Stimulated activated CD8-positive, alpha-beta memory T cell treated with anti-CD3 and anti-CD28 coated beads, Interleukin-12 subunit alpha, Interleukin-12 subunit beta, amount 100 ng/mL, for 4 hours (primary cell): ENCODE measurements at regions not wholly inside any gene's neighbourhood (a gene's known extent, or its start where the extent isn't known, plus 50 kb on each side); places are given as distances from the start of the nearest gene placed in this dataset.

Experiments used
- DNase-seq: peaks from one replicate; pipeline ENCODE4 v3.0.0-alpha.2; 2020; ENCODE audit warnings: low read depth

DNA sequence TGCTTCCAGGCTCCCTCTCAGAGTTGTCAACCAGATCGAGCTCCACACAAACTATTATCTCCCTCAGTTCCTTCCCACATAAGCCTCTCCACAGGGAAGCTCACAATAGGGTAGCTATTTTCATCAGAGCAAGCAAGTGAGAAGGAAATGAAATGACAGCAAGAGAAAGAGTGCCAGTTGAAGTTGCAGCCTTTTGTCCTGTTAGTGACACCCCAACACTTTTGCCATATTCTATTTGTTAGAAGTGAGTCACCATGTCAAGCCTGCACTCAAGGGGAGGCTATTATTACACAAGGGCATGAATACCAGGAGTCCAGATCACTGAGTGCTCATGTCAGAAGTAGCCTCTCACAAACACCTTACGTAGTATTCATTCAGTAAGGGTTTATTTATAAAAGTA, 266.3 kb upstream of the NOCT start:
- no peak for DNase-seq

DNA sequence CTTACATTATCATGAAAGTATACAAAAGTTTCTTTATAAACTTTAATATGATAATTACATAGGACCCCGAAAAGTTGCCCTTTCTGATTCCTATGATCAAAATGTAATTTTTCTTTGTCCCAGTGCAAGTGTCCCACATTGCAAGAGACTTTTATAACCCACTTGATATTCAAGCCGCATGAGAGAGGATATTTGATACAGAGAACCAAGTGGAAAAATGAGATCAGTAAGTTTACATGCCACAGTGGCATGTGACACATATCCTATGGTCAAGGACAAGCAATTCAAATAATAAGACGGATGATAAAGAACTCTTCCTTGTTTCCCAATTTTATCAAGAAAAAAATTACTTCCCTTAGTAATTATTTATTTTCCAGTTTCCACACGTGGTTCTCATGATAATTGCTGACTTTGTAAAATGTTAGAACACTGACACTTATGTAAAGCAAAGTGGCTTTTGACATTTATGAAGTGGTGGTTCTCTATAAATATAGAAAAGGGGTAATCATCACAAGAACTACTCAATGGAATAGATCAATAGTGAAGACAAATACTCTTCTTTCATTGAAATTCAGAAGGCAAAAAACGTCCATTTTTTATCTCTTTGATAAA, 273.7 kb upstream of the NOCT start:
- no peak for DNase-seq

DNA sequence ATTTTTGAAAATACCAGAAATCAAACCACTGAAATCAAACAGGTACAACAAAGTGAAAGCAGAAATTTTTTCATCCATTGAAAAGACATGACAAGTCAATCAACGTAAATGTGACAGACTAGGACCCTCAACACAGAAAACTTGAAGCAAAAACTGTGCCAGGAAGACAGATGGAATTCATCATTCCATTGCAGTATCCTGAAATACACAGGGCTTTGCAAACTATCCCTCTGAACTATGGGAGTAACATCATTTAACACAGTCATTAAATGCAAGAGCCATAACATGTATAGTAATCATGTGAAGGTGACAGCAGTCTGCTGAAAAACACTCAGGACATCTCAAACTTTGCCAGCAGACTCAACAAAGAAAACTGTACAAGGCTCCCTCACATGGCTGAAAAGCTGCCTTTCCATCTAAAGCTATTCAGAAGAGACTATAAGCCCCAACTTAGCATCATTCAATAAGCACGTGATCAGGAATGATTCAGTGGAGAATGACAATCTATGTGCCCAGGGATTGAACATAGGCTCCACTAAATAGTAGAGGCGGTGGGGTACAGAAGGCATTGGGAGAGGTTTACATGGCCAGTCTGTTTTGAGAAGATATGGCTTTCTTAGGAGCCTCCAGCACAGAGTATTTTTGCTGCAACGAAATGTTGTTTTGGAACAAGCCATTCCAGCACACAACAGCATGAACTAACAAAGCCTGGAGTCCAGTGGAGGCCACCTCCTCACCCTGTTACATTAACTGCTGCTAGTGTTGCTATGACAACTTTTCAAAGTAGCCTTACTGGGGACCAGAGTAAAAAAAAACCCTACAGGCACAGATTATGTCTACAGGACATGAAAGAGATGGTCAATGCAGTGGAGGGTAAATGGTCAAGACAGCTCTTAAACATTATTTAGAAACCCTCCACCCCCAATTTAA, 274.5 kb upstream of the NOCT start:
- no peak for DNase-seq

DNA sequence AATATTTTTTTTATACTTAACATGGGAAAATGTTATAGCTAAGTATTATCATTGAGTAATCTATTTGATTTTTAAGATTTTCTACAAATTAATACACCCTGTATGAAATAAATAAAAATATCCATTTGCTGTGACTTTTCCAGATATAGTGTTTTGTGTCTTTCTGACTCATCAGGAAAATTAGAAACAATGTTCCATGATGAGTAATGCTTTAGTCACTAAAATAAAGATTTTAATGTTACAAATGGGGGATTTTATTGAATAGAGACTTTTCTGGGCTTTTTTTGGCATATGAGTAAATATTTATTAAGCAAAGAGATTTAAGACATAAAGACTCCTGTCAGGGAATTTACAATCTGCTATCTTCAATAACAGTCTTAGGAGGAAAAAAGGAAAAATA, 279.2 kb upstream of the NOCT start:
- DNase-seq = no peak

DNA sequence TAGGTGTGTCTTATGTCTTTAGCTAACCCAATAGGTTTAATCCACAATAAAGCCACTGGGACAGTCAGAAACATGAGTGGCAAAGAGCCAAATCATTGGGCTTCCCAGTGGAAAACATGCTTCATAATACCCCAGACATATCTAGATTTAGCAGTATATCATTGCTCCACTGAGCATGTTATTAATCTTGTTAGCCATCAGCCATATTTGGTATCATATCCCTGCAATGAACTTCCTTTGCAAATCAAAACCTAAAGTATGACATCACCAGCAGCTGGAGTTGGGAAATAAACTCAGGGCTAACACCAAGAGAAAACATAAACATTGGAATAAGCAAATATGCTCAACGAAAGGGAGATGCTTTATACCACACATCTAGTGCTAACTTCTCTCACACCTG, 280.8 kb upstream of the NOCT start:
- DNase-seq = no peak

DNA sequence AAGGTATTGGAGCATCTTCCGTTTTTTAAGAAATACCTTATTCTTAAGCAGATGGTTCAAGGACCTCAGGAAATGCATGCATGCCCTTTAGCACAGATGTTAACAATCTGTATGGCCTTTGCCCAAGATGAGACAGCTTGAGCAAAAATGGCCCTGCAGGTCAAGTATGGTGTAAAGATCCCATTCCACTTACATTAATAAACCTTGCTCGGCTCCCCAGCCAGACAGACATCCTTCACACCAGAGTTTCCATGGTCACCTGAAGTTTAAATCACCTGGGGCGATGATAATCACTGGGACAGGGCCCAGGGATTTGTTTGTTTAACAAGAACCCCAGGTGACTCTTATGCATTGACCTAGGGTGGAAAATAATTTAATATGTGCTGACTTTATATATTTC, 287.0 kb upstream of the NOCT start:
- DNase-seq = no peak

DNA sequence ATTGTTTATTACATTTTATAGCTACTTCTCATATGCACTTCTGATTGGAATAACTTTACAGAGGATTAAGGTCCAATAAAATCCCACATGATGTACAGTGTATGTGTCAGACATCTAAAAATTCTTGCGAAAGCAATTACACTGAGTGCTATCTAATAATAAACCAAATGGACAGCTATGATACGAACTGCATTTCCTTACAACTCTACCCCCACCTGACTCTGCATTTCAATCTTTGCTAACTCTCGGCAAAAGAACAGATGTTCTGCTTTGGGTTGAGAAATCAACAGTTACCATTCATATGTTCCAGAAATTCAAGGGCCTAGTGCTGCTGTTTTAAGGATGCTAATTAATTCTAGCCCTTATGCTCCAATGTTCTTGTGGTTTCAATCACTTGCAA, 287.9 kb upstream of the NOCT start:
- no peak for DNase-seq

DNA sequence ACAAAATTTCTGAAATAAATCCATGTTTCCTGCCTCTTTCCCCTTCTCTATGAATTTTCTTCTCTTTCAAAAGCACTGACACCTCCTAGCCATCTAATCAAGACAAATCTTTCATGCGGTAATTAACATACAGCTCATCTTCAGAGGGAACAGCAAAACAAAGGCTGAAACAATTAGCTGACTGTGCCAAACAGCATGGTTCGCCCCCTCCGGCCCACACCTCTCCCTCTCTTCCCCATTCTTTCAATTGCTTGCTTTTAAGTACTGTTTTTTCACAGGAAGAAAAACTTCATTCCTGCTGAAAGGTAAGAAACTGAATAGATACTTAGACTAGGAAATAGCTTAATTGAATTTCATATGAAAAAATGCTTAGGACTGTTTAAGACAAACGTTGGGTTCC, 291.1 kb upstream of the NOCT start:
- DNase-seq = no peak

DNA sequence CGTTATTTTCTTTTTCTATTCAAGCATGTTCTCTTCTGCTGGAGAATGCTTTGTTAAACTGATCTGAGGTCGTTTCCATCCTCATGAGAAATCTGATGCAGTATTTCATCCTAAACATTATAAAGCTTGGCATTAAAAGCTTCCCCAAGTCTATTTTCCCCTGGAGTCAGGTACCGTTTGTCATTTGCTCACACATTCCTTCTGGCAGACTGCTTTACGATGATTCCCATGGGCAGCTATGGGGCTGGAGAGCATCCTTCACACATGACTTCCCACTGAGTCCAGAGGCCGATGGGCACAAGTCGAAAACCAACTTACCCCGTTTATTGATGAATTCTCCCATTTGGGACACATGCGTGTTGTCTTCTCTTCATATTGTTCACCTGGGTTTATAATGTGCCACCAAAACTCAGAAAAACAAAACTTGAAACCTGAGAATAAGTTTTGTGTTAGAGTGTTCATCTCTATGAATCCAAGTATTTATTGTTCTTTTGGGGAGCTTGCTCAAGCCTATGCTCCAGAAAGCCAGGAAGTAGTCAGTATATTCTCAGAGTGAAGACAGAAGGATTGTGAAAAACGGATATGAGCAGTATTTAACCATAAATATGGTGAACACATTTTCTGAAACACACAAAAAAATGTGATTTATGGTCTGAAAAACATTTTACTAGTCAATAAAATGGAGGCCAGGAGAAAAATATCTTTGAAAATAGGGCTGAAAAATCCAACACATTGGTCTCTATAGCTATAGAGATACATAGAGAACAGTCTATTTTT, 298.8 kb upstream of the NOCT start:
- no peak for DNase-seq

DNA sequence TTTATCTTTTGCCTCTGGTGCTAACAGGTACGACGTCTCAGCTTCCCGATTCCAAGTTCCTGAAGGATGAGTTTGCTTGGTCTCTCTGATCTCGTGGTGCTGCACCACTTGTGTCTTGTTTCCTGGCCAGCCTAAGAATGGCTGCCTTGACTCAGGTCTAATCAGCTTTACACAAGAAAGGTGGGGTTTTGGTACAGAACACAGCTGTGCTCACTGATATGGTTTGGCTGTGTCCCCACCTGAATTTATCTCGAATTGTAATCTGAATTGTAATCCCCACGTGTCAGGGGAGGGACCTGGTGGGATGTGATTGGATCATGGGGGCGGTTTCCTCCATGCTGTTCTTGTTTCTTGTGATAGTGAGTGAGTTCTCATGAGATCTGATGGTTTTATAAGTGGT, 305.3 kb upstream of the NOCT start:
- DNase-seq = no peak

DNA sequence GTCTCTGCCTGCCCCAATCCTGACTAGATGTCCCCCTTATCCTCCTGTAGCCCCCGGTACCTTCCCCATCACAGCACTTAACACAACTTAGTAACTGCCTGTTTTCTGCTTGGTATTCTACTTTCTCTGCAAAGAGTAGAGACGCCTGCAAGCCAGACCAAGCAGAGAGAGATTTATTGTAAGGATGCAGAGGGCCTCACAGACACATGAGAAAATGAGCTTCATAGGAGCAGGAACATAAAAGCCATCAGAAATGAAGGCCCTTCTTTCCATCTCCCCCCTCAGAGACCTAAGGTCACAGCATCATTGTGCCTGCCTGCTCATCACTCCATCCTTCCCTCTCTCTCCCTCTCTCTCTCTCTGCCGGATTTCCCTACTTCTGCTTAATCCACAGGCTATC, 305.7 kb upstream of the NOCT start:
- DNase-seq = no peak

DNA sequence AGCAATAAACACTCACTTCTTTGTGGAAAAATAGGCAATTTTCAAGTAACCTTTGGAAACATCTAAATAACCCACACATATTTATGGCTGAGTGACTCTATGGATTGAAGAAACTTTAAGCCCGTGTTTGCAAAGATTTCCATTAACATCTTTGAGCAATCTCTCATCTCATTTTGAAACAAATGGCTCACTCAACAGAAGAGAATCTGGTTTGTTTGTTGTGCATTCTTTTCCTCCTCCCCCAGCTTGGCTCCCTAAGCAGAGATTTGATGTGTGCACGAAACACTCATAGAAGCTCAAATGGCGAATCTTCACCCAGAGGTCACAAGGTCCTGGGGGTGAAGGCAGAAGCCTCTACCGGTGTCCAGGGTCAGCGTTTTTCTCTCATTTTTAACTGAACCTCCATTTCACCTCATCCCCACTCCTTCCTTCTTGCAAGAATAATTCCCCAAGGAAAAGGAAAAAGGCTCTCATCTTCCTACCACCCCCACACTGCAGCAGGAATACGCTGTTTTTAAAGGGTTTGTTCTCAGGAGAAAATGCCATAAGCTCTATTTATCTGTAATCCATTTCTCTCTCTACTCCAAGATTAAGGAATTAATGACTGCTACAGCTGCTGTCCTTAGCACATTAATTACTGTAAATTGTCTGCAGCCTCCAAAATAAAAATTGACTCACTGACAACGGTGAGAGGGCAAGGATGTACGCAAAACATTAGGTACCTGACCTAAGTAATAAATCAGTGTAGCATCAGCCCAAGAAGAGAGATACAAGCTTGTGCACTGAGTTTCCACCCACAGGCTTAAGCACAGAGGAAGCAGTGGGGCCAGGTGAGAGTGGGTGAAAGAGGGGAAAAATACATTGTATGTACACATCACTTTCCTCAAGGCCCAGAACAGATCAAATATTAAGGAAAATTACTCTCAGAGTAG, 307.6 kb upstream of the NOCT start:
- DNase-seq = no peak

DNA sequence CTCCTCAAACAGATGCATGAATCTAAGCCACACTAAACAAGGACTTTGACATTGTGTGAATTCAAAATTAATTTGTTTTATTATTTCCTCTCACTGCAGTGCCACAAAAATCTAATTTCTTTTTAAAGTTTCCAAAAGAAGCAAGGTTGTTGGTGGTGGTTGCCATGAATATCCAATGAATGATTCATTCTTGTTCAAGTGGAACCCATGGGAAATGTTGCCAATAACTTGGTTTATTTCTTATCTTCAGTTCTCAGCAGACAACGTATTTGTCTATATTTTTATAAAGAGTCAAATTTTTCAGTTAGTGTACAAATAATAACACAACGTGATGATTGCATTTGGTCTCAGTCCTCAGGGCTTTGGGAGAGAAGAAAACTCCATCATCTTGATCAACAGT, 309.4 kb upstream of the NOCT start:
- DNase-seq = no peak

DNA sequence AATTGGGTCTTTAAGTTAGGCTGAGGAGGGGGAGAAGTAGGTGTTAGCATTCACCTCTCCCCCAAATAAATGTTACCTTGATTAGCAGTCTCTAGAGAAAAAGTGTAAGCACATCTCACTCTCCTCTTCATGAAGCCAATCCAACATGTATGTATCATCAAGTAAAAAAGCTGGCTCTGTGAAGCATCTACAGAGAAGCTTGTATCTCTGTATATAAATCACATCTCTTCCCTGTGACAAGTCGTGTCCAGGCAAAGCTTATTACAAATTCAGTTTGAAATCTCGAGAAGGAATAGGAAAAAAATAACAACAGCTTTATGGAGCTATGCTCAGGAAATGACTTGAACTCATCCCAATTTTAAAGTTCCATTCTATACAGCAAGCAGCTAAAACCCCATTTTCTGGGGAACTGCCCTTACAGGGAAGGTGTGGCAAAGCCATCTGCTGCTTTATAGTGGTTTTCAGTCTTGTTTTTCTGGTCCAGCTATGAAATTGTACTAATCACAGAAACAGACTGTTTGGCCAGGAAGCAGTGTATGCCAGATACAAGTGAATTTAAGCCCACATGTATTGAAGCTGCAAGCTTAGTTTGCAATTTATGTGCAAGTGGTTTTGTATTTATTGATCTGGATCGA, 313.3 kb upstream of the NOCT start:
- no peak for DNase-seq

DNA sequence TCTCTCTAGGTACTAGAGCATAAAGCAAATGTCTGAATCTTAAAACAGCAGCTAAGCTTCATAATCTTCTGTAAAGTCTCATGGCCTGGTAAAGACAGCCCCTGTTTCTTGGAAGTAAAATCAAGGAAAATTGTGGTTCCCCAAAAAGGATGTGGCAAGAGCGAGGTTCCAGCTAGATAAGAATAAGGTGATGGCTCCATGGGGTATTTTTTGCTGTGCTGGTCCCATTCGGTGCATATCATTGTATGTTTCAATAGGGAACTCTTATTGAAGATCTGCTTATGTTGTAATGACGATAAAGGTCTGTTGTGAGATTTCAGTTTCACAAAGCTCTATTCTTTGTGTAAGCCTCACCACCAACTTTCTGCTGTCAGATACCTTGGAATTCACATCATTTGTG, 316.9 kb upstream of the NOCT start:
- DNase-seq = no peak

DNA sequence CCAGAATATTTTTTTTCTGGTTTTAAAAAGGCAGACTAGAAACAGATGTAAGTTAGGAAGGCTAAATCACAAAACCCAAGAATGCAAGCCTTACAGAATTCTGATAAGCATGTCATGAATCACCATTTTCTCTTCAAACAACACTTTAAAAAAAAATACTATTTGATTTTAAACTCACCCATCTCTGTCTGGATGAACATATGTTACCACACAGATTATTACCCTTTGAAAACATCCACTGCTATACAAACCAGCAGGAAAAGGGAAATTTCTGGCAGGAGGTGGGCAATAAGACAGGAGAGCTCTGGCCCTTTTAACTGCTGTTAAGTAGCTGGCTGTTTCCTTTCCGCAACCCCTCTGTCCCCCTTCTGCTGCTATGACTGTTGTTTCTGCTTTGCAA, 317.7 kb upstream of the NOCT start:
- no peak for DNase-seq

DNA sequence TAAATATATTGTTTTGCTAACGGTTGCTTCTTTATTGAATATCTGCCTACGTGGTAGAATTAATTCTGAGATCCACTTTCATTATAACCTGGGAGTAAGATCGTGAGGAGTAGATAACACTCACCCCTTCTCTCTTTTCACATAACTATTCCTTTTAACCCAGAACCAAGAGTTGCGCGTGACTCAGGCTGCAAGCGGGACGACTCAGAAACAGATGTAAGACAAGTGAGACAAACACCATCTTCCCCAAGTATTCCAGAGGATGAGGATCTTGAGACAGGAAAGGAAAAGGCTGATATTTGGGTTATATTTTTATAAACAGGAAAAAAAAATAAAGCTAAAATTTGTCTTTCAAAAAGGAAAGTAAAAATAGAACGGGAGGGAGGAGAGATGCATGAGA, 318.8 kb upstream of the NOCT start:
- DNase-seq = no peak

DNA sequence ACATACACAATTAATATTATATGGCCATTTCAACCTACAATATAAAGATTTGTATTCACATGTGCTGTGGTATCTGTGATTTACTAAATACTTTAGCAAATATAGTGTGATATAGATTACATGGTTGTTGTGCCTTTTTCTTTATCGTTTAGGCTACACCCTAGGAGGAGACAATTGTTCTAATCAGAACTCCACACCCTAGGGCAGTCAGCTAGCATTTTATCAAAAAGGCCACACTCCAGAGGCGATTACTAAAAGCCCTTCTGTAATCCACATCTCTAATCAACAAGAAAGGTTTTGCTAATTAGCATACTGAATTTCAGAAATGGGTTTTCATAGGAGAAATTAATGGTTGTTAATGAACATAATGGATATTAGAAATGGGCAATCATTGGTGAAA, 319.5 kb upstream of the NOCT start:
- no peak for DNase-seq

DNA sequence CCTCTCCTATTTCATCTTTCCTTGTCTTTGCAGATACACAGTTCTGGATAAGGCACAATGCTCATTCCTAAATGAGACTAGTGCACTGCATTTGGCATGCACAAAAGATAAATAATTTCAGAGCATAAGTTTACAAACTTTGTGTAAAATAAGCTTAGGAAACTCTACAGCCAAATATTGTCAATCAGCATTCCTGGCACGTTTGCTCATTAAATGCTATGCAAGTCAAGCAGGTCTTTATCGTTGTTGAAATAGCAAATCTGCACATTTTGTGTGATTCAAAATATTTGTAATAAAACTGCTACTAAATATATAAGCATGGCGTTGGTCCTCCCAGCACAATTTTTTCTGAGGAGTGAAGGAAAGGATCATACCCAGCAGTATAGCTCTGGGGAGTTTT, 322.1 kb upstream of the NOCT start:
- DNase-seq = no peak

DNA sequence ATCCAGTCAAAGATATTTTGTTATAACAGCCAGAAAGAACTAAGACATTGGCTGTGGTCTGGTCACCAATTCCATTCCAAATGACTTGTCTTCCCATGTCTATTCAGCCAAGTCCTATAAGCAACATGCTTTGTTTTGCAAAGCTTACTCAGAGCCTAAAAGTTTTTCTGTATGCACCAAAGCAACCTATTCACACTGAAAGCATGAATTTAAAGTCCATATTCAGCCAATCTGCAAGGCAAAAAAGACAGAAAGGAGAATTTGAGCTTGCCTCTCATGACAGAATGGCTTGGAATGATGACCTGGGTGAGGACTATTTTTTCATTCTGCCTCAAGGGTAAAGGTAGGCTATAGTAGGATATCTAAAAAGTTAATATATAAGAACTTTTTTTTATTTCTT, 323.2 kb upstream of the NOCT start:
- DNase-seq = no peak

DNA sequence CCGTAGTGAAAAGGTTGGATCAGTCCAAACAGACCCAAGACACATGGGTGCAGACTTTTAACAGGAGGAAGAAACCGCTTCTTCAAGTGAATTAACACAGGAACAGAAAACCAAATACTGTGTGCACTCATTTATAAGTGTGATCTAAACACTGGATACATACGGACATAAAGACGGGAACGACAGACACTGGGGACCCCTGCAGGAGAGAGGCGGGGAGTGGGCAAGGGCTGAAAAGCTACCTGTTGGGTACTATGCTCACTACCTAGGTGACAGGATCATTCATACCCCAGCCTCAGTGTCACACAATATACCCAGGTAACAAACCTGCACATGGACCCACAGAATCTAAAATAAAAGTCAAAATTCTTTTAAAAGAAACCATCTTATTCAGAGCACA, 326.0 kb upstream of the NOCT start:
- no peak for DNase-seq

DNA sequence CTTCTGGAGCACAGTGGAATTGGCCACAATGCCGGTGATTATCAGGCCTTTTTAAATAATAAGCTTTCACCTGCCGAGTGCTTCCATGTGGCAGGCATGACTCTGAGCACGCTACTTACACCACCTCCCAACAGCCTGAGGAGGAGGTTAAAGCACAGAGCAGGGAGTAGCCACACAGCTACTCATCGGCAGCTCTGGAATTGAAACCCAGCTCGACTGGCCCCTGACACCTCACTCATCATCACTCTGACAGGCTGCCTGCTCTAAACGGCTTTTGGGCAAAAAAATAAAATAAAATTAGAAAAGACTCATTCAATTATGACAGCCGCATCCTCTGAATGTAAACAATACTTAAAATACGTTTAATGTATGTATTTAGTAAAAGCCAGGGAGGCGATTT, 326.4 kb upstream of the NOCT start:
- no peak for DNase-seq
